ENCODE measurements at regions not wholly inside any gene's neighbourhood (a gene's known extent, or its start where the extent isn't known, plus 50 kb on each side); places are given as distances from the start of the nearest gene placed in this dataset.

GRCh38 chr1:11373895-11374747 lies 101.1 kb downstream of the UBIAD1 start:
- DNase-seq (ENCODE audit: low read depth): no peak

GRCh38 chr1:11374748-11375110 lies 101.7 kb downstream of the UBIAD1 start:
- no peak for DNase-seq (ENCODE audit: low read depth)

GRCh38 chr1:11377001-11377583 lies 101.9 kb upstream of the DISP3 start:
- DNase-seq (ENCODE audit: low read depth): no peak

- DNase-seq (ENCODE audit: low read depth): no peak
Observed at GRCh38 chr1:11377954-11378353, 101.0 kb upstream of the DISP3 start.

- no peak for DNase-seq (ENCODE audit: low read depth)
Observed at GRCh38 chr1:11379851-11380250, 99.1 kb upstream of the DISP3 start.

GRCh38 chr1:11380500-11380899 lies 98.5 kb upstream of the DISP3 start:
- no peak for DNase-seq (ENCODE audit: low read depth)

GRCh38 chr1:11383553-11384169 lies 95.3 kb upstream of the DISP3 start:
- no peak for DNase-seq (ENCODE audit: low read depth)

- no peak for DNase-seq (ENCODE audit: low read depth)
Observed at GRCh38 chr1:11384170-11384554, 94.8 kb upstream of the DISP3 start.

GRCh38 chr1:11387829-11388228 lies 91.1 kb upstream of the DISP3 start:
- no peak for DNase-seq (ENCODE audit: low read depth)

- no peak for DNase-seq (ENCODE audit: low read depth)
Observed at GRCh38 chr1:11388617-11389016, 90.3 kb upstream of the DISP3 start.

GRCh38 chr1:11391327-11391726 lies 87.6 kb upstream of the DISP3 start:
- no peak for DNase-seq (ENCODE audit: low read depth)

GRCh38 chr1:11391886-11392285 lies 87.1 kb upstream of the DISP3 start:
- DNase-seq (ENCODE audit: low read depth): no peak

GRCh38 chr1:11394592-11395245 lies 84.2 kb upstream of the DISP3 start:
- no peak for DNase-seq (ENCODE audit: low read depth)

- DNase-seq (ENCODE audit: low read depth): no peak
Observed at GRCh38 chr1:11395616-11396015, 83.3 kb upstream of the DISP3 start.

GRCh38 chr1:11397151-11397901 lies 81.6 kb upstream of the DISP3 start:
- no peak for DNase-seq (ENCODE audit: low read depth)

- DNase-seq (ENCODE audit: low read depth): no peak
Observed at GRCh38 chr1:11399250-11399649, 79.7 kb upstream of the DISP3 start.

GRCh38 chr1:11400155-11400554 lies 78.8 kb upstream of the DISP3 start:
- DNase-seq (ENCODE audit: low read depth): no peak

- no peak for DNase-seq (ENCODE audit: low read depth)
Observed at GRCh38 chr1:11400567-11400966, 78.4 kb upstream of the DISP3 start.

- DNase-seq (ENCODE audit: low read depth): no peak
Observed at GRCh38 chr1:11406845-11407244, 72.1 kb upstream of the DISP3 start.

- peak; percentile 9 for DNase-seq (ENCODE audit: low read depth)
Observed at GRCh38 chr1:11407301-11407994, 71.5 kb upstream of the DISP3 start.

- DNase-seq (ENCODE audit: low read depth): no peak
Observed at GRCh38 chr1:11412141-11412540, 66.8 kb upstream of the DISP3 start.

GRCh38 chr1:11413986-11414391 lies 65.0 kb upstream of the DISP3 start:
- no peak for DNase-seq (ENCODE audit: low read depth)

Data from activated T-cell treated with anti-CD3 and anti-CD28 coated beads for 24 hours (primary cell).